Lower leg skin (tissue), 3 donors: ENCODE measurements at regions not wholly inside any gene's neighbourhood (a gene's known extent, or its start where the extent isn't known, plus 50 kb on each side); places are given as distances from the start of the nearest gene placed in this dataset.

Source experiments
- POLR2A ChIP-seq, 2 donors: fragments of 450-650 bp; IDR thresholded peaks; one replicate each; pipeline ENCODE4 v1.6.1; 2016 to 2017; ENCODE audit warnings: antibody characterized with exemption in 2 of 2, mild to moderate bottlenecking in 1 of 2, moderate library complexity in 1 of 2
- TF ChIP-seq, protein P1 (sequence below), 3 donors: fragments of 450-650 bp; IDR thresholded peaks; one replicate each; pipeline ENCODE4 v1.5.1; 2016; ENCODE audit warnings: antibody characterized with exemption in 3 of 3, mild to moderate bottlenecking in 3 of 3, moderate library complexity in 2 of 3

DNA sequence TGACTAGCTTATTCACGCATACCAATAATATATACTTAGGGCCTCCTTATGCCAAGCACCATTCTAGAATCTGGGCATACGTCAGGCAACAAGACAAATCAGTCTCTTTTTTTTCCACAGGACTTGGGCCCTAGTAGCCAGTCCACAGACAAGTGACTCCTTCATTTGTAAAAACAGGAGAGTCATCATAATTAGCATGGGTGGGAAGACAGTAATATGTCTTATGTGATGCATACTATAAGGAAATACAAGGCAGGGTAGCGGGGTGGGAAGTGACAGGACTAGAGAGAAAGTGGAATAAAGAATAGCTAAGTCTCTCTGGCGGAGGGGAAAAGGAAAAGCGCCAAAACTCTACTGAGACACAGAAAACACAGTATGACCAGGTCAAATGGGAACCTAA, 439.6 kb upstream of the MDFIC2 start:
- TF ChIP-seq, protein P1, sequence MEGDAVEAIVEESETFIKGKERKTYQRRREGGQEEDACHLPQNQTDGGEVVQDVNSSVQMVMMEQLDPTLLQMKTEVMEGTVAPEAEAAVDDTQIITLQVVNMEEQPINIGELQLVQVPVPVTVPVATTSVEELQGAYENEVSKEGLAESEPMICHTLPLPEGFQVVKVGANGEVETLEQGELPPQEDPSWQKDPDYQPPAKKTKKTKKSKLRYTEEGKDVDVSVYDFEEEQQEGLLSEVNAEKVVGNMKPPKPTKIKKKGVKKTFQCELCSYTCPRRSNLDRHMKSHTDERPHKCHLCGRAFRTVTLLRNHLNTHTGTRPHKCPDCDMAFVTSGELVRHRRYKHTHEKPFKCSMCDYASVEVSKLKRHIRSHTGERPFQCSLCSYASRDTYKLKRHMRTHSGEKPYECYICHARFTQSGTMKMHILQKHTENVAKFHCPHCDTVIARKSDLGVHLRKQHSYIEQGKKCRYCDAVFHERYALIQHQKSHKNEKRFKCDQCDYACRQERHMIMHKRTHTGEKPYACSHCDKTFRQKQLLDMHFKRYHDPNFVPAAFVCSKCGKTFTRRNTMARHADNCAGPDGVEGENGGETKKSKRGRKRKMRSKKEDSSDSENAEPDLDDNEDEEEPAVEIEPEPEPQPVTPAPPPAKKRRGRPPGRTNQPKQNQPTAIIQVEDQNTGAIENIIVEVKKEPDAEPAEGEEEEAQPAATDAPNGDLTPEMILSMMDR (IDR thresholded peaks at IDR 0.05), result no peak
- TF ChIP-seq POLR2A (IDR thresholded peaks at IDR 0.05), result no peak
